Stimulated activated CD8-positive, alpha-beta memory T cell treated with anti-CD3 and anti-CD28 coated beads, Interleukin-12 subunit alpha, Interleukin-12 subunit beta, amount 100 ng/mL, for 1 hour (primary cell): ENCODE measurements at regions not wholly inside any gene's neighbourhood (a gene's known extent, or its start where the extent isn't known, plus 50 kb on each side); places are given as distances from the start of the nearest gene placed in this dataset.
"Not testable (repeated sequence)": the region's sequence is repeated elsewhere in the genome, so short reads cannot be mapped to it uniquely, and the experiment has no call there.

Source experiments
- DNase-seq: peaks from one replicate; pipeline ENCODE4 v3.0.0-alpha.2; 2020; ENCODE audit warnings: low read depth

DNA sequence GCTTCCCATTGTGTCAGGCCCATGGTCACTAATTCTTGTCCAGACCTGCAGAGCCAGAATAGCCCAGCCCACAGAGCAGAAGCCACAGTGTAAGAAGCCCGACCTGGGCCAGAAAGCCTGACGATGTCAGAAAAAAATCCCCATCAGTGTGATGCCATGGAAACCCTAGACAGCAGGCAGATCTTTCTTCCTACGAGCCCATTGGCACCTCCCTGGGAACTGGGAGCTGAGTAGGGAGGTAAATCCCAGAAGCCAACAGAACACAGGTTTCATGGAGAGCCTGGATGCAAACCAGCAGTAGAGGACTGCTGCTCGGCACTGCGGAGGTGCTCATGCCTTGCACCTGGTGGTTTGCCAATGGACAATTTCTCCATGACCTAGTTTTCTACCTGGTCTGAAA, 82.2 kb upstream of the SLC22A16 start:
- no peak for DNase-seq

DNA sequence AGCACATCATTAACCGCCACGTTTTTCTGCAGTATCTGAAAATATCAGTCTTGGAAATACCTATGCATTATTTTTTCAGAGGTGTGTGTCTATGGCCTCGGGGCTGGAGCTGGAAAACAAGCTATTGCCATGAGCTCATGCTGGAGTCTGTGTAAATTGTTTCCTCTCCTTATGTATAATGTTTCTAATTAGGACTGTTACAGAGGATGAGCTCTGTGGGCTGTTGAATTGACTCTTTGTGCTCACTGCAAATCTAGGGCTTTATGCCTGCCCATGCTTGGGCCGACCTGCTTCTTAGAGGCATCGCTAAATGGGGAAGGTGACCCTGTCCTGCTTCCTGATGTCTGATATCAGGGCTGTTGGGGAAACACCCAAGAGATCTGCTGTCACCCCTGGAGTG, 80.8 kb upstream of the SLC22A16 start:
- DNase-seq, result no peak

GRCh38 chr6:110556317-110557110, 80.1 kb upstream of the SLC22A16 start:
- DNase-seq, result no peak

DNA sequence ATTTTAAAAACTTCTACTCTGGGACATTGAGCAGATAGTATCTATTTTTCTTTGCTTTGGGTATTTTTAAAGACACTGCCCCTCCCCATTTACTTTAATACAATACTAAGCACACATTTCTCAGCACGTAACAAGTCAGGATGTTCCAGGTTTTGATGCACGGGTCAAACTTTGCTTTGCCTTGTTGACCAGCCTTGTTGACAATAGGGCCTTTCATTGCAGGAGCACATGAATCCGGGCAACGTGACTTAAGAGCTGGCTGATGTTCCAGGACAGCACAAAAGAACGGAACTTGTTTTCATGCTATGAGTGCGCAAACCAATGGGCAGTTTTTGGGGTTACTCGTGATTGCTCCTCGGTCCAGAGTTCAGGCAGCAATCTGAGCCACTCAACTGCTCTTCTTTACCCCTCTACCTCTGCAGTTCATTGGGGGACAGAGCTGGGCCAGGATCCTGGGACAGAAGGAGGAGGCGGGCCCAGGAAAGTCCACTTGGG, 78.6 kb upstream of the SLC22A16 start:
- DNase-seq, result no peak

- no peak for DNase-seq
Observed at GRCh38 chr6:110554441-110554840, 78.0 kb upstream of the SLC22A16 start.

DNA sequence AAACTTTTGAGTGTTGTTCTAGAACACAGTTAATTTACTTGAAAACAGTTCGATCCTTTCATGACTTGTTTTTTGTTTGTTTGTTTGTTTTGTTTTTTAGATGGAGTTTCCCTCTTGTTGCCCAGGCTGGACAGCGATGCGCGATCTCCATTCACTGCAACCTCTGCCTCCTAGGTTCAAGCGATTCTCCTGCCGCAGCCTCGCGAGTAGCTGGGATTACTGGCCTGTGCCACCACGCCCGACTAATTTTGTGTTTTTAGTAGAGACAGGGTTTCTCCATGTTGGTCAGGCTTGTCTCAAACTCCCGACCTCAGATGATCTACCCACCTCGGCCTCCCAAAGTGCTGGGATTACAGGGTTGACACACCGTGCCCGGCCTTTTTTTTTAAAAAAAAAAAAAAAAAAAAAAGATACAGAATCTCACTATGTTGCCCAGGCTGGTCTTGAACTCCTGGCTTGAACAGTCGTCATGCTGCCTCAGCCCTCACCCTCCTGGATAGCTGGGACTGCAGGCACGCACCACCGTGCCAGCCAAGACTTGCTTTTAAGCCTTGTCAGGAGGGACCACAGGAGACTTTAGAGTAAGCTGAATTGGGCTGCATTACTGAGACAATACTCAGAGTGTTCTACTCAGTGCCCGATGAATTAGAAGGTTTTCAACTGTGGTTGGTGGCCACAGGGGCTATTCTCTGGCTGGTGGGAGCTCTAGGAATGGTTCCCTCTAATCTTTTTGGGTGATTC, 76.7 kb upstream of the SLC22A16 start:
- no peak for DNase-seq

GRCh38 chr6:110552076-110552475, 75.7 kb upstream of the SLC22A16 start:
- DNase-seq, result no peak

DNA sequence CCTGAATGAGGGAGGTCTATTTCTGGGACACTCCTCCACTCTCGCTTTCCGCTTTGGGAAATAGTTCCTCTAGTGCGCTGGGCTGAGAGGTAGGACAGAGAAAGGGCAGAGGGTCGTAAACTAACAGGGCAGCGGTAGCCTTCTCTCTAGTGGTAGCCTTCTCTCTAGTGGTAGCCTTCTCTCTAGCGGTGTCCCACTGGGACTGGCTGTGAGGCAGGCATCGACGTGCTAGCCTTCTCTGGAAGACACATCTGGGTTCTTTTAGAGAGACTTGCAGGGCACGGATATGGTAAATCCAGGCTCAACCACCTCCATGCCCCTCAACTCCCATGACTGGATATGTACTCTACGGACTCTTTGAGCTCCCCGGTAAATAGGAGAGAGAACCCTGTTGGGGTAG, 74.7 kb upstream of the SLC22A16 start:
- DNase-seq, result no peak

- DNase-seq, result no peak
Observed at GRCh38 chr6:110550353-110550752, 73.9 kb upstream of the SLC22A16 start.

GRCh38 chr6:110549277-110549676, 72.9 kb upstream of the SLC22A16 start:
- no peak for DNase-seq

DNA sequence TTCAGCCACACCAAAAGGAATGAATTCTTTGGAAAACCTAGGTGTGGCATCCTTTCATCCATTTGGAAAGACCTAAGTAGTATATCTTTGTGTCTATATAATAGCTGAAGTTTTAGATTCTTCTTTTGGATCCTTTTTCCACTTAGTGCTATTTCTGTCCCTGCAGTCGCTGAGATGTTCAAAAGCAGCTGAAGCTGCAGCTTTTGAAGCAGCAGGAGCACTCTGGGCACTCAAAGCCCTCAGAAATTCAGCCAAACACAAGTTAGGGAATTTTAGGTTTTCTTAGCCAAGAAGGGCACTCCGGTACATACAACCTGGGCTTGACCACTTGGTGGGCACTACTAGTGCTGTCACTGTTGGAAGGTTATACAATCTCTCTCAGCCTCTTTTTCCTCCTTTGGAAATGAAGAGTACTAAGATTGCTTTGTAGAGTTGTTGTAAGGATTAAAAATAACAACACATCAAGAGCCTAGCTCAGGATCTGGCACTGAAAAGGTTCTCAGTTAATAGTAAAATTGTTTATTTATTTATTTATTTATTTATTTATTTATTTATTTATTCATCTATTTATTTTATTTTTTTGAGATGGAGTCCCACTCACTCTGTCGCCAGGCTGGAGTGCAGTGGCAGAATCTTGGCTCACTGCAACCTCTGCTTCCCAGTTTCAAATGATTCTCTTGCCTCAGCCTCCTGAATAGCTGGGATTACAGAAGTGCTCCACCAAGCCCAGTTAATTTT, 71.9 kb upstream of the SLC22A16 start:
- DNase-seq, result no peak

- no peak for DNase-seq
Observed at GRCh38 chr6:110547266-110547964, 71.0 kb upstream of the SLC22A16 start.

GRCh38 chr6:110545081-110545872, 68.9 kb upstream of the SLC22A16 start:
- DNase-seq, result no peak

- DNase-seq, result no peak
Observed at GRCh38 chr6:110544472-110544871, 68.1 kb upstream of the SLC22A16 start.

GRCh38 chr6:110543106-110543505, 66.7 kb upstream of the SLC22A16 start:
- DNase-seq, result no peak

DNA sequence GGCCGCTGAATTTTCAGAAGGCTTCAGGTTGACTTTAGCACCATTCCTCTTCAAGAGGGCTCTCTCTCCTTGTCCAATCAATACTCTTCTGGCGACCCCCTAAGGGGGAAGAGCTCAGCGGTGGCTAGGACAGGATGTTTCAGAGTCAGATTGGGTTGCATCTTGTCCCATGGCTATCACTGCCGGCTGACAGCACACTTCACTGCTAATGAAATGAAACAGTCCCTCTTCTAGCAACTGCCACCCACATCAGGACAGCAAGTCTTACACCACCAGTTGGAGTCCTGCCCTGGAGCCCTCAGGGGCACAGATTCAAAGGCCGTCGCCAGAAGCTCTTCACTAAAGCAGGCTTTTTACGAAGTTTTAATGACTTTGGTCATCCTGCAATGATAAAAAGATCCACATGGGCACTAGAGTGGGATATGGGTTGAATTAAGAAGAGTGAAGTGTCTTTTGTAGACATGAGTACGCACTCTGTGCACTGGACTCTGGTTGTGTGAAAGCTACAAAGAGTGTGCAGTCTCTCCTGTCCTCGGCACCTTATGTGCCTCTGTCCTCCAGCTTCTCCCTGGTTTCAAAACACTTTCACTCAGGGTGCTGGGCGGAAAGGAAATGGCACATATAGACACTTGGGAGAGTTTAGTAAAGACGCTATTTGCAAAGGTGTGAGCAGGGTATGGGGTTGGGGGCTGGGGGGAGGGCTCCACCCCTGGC, 66.1 kb upstream of the SLC22A16 start:
- no peak for DNase-seq

DNA sequence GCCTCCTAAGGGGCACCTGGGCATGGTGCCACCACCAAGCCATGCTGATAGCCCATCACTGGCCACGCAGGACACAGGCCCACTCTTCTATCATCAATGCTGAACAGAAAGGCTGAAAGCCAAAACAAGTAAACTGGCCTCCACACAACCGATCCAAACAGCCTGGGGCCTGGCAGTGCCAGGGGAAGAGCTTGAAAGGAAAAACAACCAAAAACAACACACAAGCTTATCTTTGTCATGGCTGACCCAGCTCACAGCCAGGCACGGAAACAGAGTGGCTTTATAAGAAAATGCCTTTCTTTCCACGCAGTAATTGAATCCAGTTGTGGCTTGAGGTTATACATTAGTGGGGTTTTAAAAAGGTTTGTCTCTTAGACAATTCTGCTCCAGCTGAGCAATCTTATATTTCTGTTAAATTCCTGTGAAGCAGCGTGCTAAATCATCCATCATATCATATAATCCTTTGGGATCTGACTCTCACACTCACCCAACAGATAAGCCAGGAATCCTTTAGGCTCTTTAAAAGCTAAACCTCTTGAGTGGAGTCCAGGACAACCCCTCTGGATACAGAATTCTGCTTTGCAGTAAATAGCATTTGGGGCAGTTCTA, 65.4 kb upstream of the SLC22A16 start:
- no peak for DNase-seq

- DNase-seq, result not testable (repeated sequence)
Observed at GRCh38 chr6:110539277-110540019, 63.0 kb upstream of the SLC22A16 start.

DNA sequence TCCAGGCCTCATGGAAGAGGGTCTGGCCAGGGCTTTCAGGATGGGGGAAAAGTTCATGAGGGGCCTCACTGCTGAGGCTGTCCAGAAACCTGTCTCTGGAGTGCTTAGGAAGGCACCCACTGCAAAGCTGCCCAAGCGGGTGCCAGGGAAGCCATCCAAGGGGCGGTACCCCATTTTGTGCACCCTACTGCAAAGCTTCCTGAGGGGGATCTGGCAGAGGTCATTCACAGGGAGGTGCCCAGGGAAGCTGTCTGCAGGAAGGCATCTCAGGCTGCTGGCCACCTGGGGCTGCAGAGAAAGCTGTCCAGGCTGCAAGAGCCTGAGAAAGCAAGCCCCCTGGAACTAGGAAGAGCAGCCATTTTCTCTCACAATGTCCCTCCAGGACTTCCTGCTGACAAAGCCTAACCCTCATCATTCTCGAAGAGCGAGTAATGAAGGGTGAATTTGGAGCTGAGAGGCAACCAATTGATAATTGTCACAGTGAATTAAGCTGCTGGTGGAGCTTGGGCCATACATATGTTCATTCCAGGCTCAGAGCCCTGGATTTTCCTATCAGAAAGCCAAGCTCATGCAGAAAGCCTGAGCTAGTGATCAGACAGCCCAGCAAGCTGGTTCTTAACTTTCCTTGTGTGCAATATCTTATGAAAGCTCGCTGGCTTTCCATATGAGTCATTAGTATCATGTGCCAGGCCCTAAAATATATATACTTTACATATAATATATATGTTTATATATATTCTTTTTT, 62.2 kb upstream of the SLC22A16 start:
- DNase-seq, result no peak
